Femur (tissue), 1 donor: ENCODE measurements at regions not wholly inside any gene's neighbourhood (a gene's known extent, or its start where the extent isn't known, plus 50 kb on each side); places are given as distances from the start of the nearest gene placed in this dataset.

Source experiments
- DNase-seq: peaks from one replicate; pipeline ENCODE4 v3.0.0-alpha.2; 2017

DNA sequence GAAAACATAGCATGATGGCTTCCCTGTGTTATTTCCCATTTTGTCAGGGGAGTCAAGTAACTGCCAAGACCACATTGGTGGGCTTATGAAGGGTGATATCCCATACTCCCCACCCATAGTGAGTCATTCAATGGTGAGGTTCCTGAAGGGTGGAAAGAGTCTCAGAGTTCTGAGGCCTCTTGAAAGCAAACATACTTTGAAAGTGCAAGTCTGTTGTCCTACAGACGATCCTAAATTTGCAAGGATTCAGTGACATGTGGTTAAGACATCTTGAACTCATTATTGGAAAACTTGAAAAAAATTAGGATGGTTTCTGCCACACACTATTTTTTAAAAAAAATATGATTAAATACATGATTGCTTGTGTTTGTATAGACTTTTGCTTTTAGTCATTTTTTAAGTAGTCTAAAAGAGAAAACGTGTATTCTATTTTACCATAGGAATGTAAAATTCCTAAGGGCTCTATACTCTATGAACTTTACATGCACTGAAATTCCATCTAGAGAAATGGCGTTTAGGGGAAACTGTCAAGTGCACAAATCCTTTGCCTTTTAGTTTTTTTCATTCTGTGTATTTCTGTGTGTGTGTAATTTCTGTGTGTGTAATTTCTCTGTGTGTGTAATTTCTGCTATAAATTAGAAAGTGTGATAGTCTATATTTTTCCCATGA is 225.5 kb upstream of the ADAMTS5 start:
- peak; percentile 44 for DNase-seq

DNA sequence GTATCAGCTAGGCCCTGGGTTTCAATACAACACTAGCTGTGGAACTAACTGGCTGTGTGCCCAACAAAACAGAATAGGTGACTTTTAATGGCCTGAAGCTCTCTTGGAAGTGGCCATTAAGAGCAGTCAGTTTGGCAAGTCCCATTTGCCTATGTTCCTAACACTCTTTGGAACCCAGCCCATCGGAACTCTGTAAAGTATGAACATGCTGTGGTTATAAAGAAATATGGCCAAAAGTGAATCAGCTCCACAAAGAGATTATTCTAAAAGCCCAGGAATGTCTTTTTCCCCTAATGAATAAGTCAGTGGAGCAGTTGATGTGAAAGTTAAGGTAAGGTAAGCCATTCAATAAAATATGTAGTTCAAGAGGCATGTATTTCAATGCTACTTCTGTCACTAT is 223.7 kb upstream of the ADAMTS5 start:
- DNase-seq, result peak; percentile 22

- DNase-seq, result no peak
These were observed 223.0 kb upstream of the ADAMTS5 start for GRCh38 chr21:27189870-27190269.

DNA sequence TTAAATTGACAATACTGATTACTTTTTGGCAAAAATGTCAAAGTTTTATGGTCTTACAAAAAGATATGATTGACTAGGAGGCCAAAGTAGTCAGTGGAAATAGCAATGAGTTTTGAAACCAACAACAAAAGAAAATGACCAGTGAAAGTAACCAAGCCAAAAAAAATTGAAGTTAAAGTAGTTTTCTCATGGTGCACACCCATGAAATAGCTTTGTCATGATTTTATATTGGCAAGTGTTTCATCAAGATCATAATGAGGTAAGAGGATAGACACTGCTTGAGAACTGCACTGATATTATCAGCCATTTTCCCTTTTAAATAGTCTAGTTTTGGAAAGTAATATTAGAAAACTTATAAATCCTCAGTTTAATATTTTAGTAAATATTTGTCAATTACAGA is 206.2 kb upstream of the ADAMTS5 start:
- no peak for DNase-seq

- no peak for DNase-seq
These were observed 204.8 kb upstream of the ADAMTS5 start for GRCh38 chr21:27171707-27172106.

GRCh38 chr21:27168084-27168483 is 201.2 kb upstream of the ADAMTS5 start:
- DNase-seq, result no peak

DNA sequence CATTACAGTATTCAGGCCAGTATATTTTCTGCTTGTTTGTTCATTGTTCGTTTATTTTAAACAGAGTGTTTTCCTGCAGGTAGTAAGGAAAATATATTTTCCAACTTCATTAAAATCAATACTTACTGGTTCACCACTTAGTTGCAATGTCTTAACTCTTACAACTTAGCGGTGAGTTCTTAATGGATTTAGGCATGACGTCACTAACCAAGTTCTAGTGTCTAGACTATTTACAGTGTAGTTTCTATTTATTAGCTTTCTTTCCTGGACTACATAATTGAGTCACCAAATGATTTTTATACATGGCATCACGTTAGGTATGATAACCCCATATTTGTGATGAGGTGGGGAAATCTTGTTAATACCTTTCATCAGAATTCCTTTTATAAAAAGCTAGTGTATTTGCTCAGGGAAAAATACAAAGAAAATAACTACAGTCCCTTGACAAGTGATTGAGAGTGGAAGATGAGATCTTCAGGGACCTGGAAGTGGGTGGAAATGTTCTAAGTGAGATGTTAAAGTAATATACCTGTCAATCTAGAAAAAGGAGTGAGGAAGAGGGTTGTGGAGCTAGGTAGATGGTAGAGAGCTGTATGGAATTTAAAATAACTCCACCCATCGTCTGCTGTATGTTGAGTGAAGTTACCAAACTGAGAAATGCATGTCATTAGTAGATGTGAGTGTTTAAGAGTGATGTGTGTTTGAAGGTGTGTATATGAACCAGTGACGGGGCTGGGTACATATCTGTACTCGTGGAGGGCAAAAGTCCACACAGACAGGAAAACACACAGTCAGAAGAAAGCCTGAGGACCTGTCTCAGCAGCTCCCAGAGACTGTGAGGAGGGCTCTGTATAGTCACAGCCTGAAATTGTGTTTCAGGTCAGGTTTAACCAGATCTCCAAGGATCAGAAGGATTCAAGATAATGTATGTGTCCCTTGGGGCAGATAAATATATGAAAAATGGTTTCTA is 197.6 kb upstream of the ADAMTS5 start:
- no peak for DNase-seq

GRCh38 chr21:27158967-27159366 is 192.1 kb upstream of the ADAMTS5 start:
- DNase-seq, result no peak

DNA sequence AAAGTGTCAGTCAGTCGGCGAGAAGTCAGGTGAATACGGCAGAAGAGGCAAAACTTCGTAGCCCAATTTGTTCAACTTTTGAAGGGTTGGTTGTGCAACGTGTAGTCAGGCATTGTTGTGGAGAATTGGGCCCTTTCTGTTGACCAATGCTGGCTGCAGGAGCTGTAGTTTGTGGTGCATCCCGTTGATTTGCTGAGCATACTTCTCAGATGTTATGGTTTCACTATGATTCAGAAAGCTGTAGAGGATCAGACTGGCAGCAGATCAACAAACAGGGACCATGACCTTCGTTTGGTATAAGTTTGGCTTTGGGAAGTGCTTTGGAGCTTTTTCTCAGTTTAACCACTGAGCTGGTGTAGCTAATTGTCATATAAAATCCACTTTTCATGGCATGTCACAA is 190.2 kb upstream of the ADAMTS5 start:
- no peak for DNase-seq

GRCh38 chr21:27156666-27157065 is 189.8 kb upstream of the ADAMTS5 start:
- no peak for DNase-seq

DNA sequence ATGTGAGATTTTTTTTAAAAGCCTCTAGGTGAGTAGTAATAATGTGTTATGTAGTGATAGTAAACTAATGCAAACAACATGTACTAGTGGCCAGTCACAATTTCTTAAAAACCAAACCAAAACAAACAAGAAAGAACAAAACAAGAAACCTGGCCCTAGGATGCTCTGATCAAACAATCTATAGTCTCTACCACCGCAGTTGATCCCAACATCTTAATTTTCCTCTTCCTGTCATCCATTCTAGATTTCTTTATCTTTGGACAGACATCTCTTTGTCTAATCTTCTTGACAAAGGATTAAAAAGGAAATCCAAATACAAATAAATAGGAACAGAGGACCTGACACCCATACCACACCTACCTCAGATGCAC is 188.2 kb upstream of the ADAMTS5 start:
- DNase-seq, result no peak

GRCh38 chr21:27154451-27155129 is 187.7 kb upstream of the ADAMTS5 start:
- no peak for DNase-seq

DNA sequence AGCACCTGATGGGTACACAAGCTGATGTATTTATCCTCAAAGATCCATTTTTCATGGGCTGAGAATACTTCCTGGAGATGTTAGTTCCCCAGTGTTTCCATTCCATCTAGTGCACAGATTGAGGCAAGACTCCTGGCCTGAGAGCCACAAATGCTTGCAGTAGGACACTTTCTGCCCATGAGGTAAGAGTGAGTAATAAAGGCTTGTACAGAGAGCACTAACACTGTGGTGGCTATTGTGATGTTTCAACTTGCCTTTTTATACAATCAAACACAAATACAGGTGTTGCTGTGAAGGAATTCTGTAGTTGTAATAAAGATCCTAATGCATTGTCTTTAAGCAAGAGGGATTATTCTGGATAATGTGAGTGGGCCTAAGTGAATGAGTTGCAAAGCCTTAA is 186.1 kb upstream of the ADAMTS5 start:
- DNase-seq, result no peak

DNA sequence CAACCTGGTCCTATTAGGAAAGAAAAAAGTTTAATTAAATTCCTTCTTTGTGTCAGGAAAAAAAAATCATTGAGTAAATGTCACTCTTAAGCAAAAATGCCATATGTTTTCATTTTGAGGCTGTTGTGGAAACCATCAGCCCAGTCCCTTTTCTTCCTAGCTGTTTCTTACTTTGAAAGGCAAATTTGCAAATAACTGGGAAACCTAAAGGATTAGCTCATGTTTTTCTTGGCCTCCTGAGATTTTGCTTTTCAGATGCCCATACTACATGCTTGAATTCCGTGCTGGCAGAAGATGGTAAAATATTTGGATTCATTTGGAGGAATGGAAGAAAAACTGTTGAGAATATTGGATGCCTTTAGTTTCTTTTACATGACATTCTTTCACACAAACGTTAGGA is 182.1 kb upstream of the ADAMTS5 start:
- DNase-seq, result no peak

- no peak for DNase-seq
These were observed 179.4 kb upstream of the ADAMTS5 start for GRCh38 chr21:27146268-27146667.

- DNase-seq, result no peak
These were observed 178.4 kb upstream of the ADAMTS5 start for GRCh38 chr21:27145134-27145798.

DNA sequence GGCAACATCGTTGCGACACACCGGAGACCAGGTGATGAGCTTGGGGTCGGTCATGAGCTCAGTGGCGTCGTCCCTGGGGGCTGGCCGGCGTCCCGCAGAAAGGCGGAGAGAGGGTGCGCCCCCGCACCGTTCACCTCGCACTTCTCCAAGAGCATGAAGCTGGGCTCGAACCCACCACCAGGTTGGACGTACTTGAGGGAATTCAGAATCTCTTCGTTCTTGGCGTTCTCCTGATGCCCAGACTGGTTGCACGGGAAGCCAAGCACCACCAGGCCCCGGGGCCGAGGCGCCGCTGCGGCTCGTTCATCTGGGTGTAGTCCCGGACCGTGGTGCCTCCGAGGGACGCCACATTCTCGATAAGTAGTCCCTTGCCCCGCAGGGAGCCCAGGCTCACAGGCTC is 176.6 kb upstream of the ADAMTS5 start:
- DNase-seq, result no peak

DNA sequence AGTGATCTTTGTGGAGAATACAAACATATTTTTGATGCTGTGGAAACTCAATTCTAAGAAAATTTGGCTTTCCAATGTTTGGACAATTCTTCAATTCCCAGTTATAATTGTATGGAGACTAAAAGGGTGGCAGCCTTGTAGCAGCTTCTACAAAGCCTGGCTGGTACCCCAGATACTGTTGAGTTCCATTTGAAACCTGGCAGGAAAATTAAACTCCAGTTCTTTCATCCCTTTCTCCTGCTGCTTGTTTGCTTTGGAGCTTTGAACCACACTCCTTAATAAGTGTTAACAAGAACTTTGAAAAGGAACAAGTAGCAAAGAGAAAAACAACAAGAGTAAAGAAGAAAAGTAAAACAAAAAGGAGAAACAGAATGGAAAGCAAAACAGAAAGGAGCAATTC is 172.6 kb upstream of the ADAMTS5 start:
- DNase-seq, result no peak

DNA sequence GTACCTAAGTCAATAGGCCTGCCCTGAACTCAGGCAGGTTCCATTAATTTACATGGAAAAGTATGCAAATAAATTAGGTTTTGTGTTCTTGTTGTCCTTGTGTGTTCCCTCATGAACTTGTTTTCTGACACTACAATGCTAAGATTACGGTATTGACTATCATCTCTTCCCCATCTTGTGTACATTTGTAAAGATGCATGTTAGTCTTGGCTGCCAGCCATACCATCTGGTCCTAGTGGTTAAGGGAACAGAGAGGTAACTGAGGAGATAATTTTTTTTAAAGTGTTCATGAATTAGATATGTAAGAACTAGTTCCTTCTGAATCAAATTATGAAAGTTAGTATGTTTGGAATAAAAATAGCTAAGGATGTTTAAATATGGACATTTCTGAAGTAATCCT is 167.6 kb upstream of the ADAMTS5 start:
- no peak for DNase-seq

GRCh38 chr21:27132266-27132665 is 165.4 kb upstream of the ADAMTS5 start:
- DNase-seq, result no peak

DNA sequence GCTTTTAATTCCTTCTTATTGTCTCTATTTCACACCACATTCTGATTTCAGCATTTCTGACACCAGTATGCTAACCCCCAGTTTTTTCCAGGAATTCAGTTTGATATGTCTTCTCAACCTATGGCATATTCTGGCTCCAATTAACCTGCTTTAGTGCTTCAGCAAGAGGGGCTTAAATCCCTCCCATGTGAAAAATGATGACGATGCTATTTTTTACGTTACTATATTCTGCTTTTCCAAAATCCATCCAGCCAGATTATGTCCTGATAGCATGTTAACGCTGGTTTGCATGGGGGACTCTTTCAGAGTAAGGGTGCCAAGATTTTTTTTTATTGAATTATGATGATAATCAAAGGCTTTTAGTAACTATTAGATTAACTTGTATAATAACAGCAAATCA is 163.3 kb upstream of the ADAMTS5 start:
- DNase-seq, result no peak

DNA sequence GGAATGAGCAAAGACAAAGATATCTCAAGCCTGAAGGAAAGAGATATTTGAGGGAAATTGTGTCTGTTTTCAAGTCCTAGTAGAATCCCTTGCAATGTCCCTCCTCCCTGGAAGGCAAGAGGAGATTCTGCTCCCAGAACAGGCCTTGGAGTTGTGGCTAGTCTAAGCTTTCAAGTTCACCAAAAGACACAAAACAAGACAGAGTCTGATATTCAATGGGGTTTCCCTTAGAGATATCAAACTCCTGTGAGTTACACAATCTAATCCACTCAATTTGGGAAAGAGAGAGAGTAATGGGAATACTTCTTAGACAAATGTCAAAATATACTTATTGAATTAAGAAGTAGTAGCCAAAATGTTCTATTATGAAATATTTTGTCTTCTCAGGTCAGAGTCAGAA is 162.8 kb upstream of the ADAMTS5 start:
- no peak for DNase-seq

DNA sequence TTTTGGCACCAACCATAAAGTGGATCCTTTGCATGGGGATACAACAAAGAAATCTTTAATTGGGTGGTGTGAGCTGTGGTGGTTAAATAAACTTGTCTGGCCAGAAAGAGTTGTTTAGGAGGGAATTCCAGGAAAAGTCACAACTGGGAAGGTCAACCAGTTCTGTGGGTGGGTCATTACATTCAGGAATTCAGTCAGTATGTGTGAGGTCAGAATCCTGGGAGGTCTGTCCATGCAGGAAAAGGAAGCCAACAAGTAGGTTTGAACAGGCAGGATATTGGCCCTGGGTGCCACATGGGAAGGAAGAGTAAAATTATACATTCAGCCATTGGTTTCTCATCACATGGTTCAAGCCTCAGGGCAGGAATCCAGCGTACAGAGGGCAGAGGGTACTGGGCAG is 162.3 kb upstream of the ADAMTS5 start:
- no peak for DNase-seq
